ENCODE measurements at regions not wholly inside any gene's neighbourhood (a gene's known extent, or its start where the extent isn't known, plus 50 kb on each side); places are given as distances from the start of the nearest gene placed in this dataset.

- no peaks in the 10 kb centered on the region for H3K36me3 ChIP-seq (ENCODE audit: insufficient read depth, low read length)
- H2AFZ ChIP-seq (ENCODE audit: low read depth, low read length): no peak overlapping the region
- no peaks in the 10 kb centered on the region for H4K20me1 ChIP-seq (ENCODE audit: insufficient read depth, low read length)
- no peak for TF ChIP-seq EZH2 (IDR thresholded peaks at IDR 0.05; ENCODE audit: insufficient read depth, low read length)
- TF ChIP-seq, protein P1, sequence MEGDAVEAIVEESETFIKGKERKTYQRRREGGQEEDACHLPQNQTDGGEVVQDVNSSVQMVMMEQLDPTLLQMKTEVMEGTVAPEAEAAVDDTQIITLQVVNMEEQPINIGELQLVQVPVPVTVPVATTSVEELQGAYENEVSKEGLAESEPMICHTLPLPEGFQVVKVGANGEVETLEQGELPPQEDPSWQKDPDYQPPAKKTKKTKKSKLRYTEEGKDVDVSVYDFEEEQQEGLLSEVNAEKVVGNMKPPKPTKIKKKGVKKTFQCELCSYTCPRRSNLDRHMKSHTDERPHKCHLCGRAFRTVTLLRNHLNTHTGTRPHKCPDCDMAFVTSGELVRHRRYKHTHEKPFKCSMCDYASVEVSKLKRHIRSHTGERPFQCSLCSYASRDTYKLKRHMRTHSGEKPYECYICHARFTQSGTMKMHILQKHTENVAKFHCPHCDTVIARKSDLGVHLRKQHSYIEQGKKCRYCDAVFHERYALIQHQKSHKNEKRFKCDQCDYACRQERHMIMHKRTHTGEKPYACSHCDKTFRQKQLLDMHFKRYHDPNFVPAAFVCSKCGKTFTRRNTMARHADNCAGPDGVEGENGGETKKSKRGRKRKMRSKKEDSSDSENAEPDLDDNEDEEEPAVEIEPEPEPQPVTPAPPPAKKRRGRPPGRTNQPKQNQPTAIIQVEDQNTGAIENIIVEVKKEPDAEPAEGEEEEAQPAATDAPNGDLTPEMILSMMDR (IDR thresholded peaks at IDR 0.05; ENCODE audit: insufficient read depth, low read depth, low read length): no peak
- Mint-ChIP-seq H3K36me3 (ENCODE audit: low read depth, unreplicated experiment) (no peaks in the 10 kb centered on the region), H3K27me3 (ENCODE audit: low read depth, unreplicated experiment) (peaks cover 20% of the 10 kb centered on the region), H3K4me3 (ENCODE audit: unreplicated experiment) (no peak overlapping the region), H3K9me3 (ENCODE audit: unreplicated experiment) (peaks cover 7% of the 10 kb centered on the region), H3K4me1 (ENCODE audit: low read depth, unreplicated experiment) (no peaks in the 10 kb centered on the region), H3K27ac (ENCODE audit: unreplicated experiment) (no peak overlapping the region)
- no peaks in the 10 kb centered on the region for H3K27me3 ChIP-seq (ENCODE audit: insufficient read depth, low read length)
- no peaks in the 10 kb centered on the region for H3K79me2 ChIP-seq (ENCODE audit: insufficient read depth, low read length)
- no peak overlapping the region for H3K4me3 ChIP-seq (ENCODE audit: insufficient read depth, low read depth, low read length)
- H3K4me2 ChIP-seq (ENCODE audit: low read length): no peak overlapping the region
- no peak overlapping the region for H3K9ac ChIP-seq (ENCODE audit: low read length)
- H3K27ac ChIP-seq (ENCODE audit: low read depth, low read length): no peak overlapping the region
- no peaks in the 10 kb centered on the region for H3K4me1 ChIP-seq (ENCODE audit: insufficient read depth, low read length)
- DNase-seq (ENCODE audit: low read depth) (no peak), FAIRE-seq (no peak)
- no peaks in the 10 kb centered on the region for H3K9me3 ChIP-seq (ENCODE audit: insufficient read depth, low read depth, low read length)
Observed at GRCh38 chr4:53788621-53789020, 197.3 kb upstream of the LNX1 start.

DNA sequence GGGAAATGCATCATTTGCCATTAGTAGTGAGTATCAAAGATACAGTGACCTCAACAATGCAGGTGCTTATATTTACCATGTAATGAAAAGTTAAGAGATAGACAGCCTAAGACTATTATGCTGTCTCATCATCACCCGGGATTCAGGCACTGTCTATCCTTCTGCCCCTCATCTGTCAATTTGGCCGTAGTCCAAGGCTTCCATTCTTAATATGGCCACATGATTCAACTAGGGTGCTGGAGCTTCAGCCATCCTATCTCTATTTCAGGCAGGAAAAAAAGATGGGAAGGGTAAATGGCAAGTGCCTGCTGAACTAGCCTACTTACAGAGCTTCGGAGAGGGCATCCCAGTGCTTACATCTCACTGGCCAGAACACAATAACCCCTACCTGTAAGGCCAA is 196.7 kb upstream of the LNX1 start:
- H3K79me2 ChIP-seq (ENCODE audit: insufficient read depth, low read length): no peaks in the 10 kb centered on the region
- Mint-ChIP-seq H3K9me3 (ENCODE audit: unreplicated experiment) (peaks cover 7% of the 10 kb centered on the region), H3K27me3 (ENCODE audit: low read depth, unreplicated experiment) (peaks cover 20% of the 10 kb centered on the region), H3K36me3 (ENCODE audit: low read depth, unreplicated experiment) (no peaks in the 10 kb centered on the region), H3K27ac (ENCODE audit: unreplicated experiment) (no peak overlapping the region), H3K4me1 (ENCODE audit: low read depth, unreplicated experiment) (no peaks in the 10 kb centered on the region), H3K4me3 (ENCODE audit: unreplicated experiment) (no peak overlapping the region)
- FAIRE-seq (no peak), DNase-seq (ENCODE audit: low read depth) (no peak)
- no peaks in the 10 kb centered on the region for H3K27me3 ChIP-seq (ENCODE audit: insufficient read depth, low read length)
- no peak overlapping the region for H3K4me3 ChIP-seq (ENCODE audit: insufficient read depth, low read depth, low read length)
- H3K4me2 ChIP-seq (ENCODE audit: low read length): no peak overlapping the region
- no peaks in the 10 kb centered on the region for H3K4me1 ChIP-seq (ENCODE audit: insufficient read depth, low read length)
- no peaks in the 10 kb centered on the region for H3K36me3 ChIP-seq (ENCODE audit: insufficient read depth, low read length)
- H3K9ac ChIP-seq (ENCODE audit: low read length): no peak overlapping the region
- no peaks in the 10 kb centered on the region for H3K9me3 ChIP-seq (ENCODE audit: insufficient read depth, low read depth, low read length)
- H4K20me1 ChIP-seq (ENCODE audit: insufficient read depth, low read length): no peaks in the 10 kb centered on the region
- H3K27ac ChIP-seq (ENCODE audit: low read depth, low read length): no peak overlapping the region
- H2AFZ ChIP-seq (ENCODE audit: low read depth, low read length): no peak overlapping the region
- TF ChIP-seq, protein P1 (IDR thresholded peaks at IDR 0.05; ENCODE audit: insufficient read depth, low read depth, low read length): no peak
- TF ChIP-seq EZH2 (IDR thresholded peaks at IDR 0.05; ENCODE audit: insufficient read depth, low read length): no peak

DNA sequence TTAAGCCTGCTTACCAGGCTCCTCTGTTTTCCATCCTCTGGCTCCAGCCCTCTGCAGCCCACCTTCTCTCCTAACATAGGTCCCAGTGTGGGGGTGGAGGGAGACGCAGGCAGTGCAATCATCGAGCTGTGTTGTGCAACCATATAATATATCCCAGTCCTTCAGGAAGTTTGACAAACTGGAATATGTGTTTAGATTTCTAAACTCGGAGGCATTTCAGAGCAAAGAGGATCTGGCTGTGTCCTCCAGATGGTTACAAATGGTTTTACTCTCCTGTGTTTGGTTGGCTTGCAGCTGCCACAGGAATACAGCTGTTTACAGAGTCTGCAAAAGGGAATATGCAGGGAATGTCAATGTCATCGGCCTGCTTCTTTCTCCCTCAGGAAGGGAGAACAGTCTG is 195.3 kb upstream of the LNX1 start:
- FAIRE-seq (no peak), DNase-seq (ENCODE audit: low read depth) (no peak)
- Mint-ChIP-seq H3K4me3 (ENCODE audit: unreplicated experiment) (no peak overlapping the region), H3K27me3 (ENCODE audit: low read depth, unreplicated experiment) (peaks cover 19% of the 10 kb centered on the region), H3K27ac (ENCODE audit: unreplicated experiment) (no peak overlapping the region), H3K9me3 (ENCODE audit: unreplicated experiment) (peaks cover 7% of the 10 kb centered on the region), H3K4me1 (ENCODE audit: low read depth, unreplicated experiment) (no peaks in the 10 kb centered on the region), H3K36me3 (ENCODE audit: low read depth, unreplicated experiment) (no peaks in the 10 kb centered on the region)
- no peak overlapping the region for H3K27ac ChIP-seq (ENCODE audit: low read depth, low read length)
- H3K4me1 ChIP-seq (ENCODE audit: insufficient read depth, low read length): no peaks in the 10 kb centered on the region
- no peaks in the 10 kb centered on the region for H3K9me3 ChIP-seq (ENCODE audit: insufficient read depth, low read depth, low read length)
- no peak overlapping the region for H3K9ac ChIP-seq (ENCODE audit: low read length)
- no peak overlapping the region for H3K4me3 ChIP-seq (ENCODE audit: insufficient read depth, low read depth, low read length)
- no peaks in the 10 kb centered on the region for H3K27me3 ChIP-seq (ENCODE audit: insufficient read depth, low read length)
- no peaks in the 10 kb centered on the region for H3K36me3 ChIP-seq (ENCODE audit: insufficient read depth, low read length)
- H2AFZ ChIP-seq (ENCODE audit: low read depth, low read length): peak overlapping the region; percentile 9
- H3K4me2 ChIP-seq (ENCODE audit: low read length): no peak overlapping the region
- no peaks in the 10 kb centered on the region for H4K20me1 ChIP-seq (ENCODE audit: insufficient read depth, low read length)
- TF ChIP-seq EZH2 (IDR thresholded peaks at IDR 0.05; ENCODE audit: insufficient read depth, low read length): no peak
- TF ChIP-seq, protein P1 (IDR thresholded peaks at IDR 0.05; ENCODE audit: insufficient read depth, low read depth, low read length): no peak
- H3K79me2 ChIP-seq (ENCODE audit: insufficient read depth, low read length): no peaks in the 10 kb centered on the region
